ENCODE measurements at regions not wholly inside any gene's neighbourhood (a gene's known extent, or its start where the extent isn't known, plus 50 kb on each side); places are given as distances from the start of the nearest gene placed in this dataset.

DNA sequence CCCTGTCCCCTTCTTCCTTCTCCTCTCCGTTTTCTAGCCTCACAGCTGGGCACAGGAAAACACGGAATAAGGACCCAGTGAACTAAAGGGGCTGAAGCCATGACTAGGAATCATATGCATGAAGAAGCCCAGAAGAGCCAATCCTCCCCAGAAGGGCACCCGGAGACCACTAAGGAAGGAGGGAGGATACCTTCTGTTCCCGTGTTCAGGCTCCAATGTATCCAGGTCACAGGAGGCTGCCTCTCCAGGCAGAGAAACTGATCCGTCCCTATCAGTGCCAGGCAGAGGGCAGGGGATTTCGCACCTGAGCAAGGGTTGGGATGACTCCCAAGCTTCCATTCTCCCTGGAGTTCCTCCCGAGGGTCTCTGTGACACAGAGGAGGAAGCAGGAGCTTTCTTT, 246.6 kb downstream of the SNX10 start (continued):
- TF ChIP-seq, protein P1, sequence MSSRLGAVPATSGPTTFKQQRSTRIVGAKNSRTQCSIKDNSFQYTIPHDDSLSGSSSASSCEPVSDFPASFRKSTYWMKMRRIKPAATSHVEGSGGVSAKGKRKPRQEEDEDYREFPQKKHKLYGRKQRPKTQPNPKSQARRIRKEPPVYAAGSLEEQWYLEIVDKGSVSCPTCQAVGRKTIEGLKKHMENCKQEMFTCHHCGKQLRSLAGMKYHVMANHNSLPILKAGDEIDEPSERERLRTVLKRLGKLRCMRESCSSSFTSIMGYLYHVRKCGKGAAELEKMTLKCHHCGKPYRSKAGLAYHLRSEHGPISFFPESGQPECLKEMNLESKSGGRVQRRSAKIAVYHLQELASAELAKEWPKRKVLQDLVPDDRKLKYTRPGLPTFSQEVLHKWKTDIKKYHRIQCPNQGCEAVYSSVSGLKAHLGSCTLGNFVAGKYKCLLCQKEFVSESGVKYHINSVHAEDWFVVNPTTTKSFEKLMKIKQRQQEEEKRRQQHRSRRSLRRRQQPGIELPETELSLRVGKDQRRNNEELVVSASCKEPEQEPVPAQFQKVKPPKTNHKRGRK (tag; IDR thresholded peaks at IDR 0.05), result no peak
- TF ChIP-seq ZNF584 (CRISPR knock-in tag; IDR thresholded peaks at IDR 0.05; ENCODE audit: low read depth) (no peak), SOX6 (IDR thresholded peaks at IDR 0.05) (no peak), ZNF644 (tag; IDR thresholded peaks at IDR 0.05; ENCODE audit: low read depth) (no peak), SREBF2 (CRISPR knock-in tag; IDR thresholded peaks at IDR 0.05) (no peak), BDP1 (IDR thresholded peaks at IDR 0.05; ENCODE audit: insufficient read depth, insufficient read length) (no peak), COPS2 (conservative IDR thresholded peaks at IDR 0.05) (no peak), CUX1 (CRISPR knock-in tag; IDR thresholded peaks at IDR 0.05) (no peak), HNRNPH1 (optimal IDR thresholded peaks at IDR 0.05; ENCODE audit: low read depth, low read length) (no peak), EZH2 (IDR thresholded peaks at IDR 0.05; ENCODE audit: borderline replicate concordance, low read depth, low read length) (no peak), ZMIZ1 (IDR thresholded peaks at IDR 0.05; ENCODE audit: low read depth in 2 of 2, low read length in 2 of 2) (no peak)
- TF ChIP-seq, protein P2, sequence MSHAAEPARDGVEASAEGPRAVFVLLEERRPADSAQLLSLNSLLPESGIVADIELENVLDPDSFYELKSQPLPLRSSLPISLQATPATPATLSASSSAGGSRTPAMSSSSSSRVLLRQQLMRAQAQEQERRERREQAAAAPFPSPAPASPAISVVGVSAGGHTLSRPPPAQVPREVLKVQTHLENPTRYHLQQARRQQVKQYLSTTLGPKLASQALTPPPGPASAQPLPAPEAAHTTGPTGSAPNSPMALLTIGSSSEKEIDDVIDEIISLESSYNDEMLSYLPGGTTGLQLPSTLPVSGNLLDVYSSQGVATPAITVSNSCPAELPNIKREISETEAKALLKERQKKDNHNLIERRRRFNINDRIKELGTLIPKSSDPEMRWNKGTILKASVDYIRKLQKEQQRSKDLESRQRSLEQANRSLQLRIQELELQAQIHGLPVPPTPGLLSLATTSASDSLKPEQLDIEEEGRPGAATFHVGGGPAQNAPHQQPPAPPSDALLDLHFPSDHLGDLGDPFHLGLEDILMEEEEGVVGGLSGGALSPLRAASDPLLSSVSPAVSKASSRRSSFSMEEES (CRISPR knock-in tag; IDR thresholded peaks at IDR 0.05), result no peak

Measured in K562 (cell line).